ENCODE measurements at regions not wholly inside any gene's neighbourhood (a gene's known extent, or its start where the extent isn't known, plus 50 kb on each side); places are given as distances from the start of the nearest gene placed in this dataset.

DNA sequence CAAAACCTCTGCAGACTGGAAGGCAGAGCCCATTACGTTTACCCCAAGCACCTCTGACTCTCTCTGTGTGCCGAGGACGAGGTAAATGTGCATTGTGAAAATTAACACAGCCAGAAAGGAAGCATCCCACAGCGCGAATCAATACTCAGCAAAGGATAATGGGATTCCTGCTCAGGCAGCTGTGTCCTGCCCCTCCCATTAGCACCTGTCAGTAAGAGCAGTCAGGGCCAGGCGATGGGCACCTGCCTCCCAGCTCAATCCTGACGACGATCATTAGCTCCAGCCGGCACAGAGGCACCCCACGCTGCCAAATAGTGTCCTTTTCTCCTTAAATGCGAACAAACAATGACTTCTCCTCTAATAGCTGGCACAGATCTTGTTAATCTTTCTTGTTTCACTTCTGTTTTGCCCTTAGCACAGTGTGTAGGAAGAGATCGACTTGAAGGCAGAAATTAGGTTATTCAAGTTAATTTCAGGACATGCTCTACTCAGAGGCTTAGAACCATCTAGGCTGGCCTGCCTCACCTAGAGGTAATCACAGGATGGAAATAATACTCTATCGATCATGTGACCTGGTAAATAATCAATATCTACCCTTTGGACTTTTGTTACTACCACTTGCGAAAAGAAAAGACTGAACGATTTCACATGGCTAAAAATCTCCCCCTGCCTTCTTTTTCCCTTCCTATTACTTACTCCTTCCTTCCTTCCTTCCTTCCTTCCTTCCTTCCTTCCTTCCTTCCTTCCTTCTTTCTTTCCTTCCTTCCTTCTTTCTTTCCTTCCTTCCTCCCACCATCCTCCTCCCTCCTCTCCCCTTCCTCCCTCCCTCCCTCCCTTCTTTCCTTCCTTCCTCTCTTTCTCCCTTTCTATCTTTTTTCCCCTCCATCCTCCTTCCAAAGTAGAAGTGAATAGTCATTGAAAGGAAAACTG lies 487.9 kb upstream of the ID2 start:
- H3K4me3 ChIP-seq = no peak overlapping the region
- H3K36me3 ChIP-seq (replicated peaks) = no peaks in the 10 kb centered on the region
- H3K27me3 ChIP-seq (ENCODE audit: low read depth) = no peaks in the 10 kb centered on the region
- in situ Hi-C loops (cut with MboI; ENCODE audit: low sequenced_read_pairs) = no loop called here
- H3K4me1 ChIP-seq = no peaks in the 10 kb centered on the region
- DNase-seq (ENCODE audit: low spot score in 2 of 2) = no peak
- no peaks in the 10 kb centered on the region for H3K9me3 ChIP-seq

DNA sequence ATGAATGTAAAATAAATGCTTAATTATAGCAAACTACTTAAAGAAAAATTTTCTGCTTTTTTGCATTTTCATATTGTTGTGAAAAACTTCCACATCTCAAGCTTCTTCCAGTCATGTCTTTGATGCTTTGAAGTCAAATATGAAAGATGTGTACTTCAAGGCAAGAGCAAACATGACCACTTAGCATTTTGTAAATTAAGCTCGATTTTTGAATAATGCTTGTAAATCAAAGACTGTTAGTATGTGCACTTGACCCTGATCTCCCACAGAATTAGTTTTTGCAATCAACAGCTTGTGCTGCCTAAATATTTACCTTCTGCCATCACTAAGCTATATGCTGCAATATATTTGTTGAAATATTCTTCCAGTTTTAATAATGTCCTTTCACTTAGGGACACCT lies 486.1 kb upstream of the ID2 start:
- Histone ChIP-seq H3K4me1 (no peaks in the 10 kb centered on the region), H3K4me3 (no peak overlapping the region), H3K9me3 (no peaks in the 10 kb centered on the region), H3K36me3 (replicated peaks) (no peaks in the 10 kb centered on the region), H3K27me3 (ENCODE audit: low read depth) (no peaks in the 10 kb centered on the region)
- DNase-seq (ENCODE audit: low spot score in 2 of 2) = no peak
- in situ Hi-C loops (cut with MboI; ENCODE audit: low sequenced_read_pairs) = no loop called here

- in situ Hi-C loops (cut with MboI; ENCODE audit: low sequenced_read_pairs) = no loop called here
- Histone ChIP-seq H3K9me3 (no peaks in the 10 kb centered on the region), H3K36me3 (replicated peaks) (no peaks in the 10 kb centered on the region), H3K4me1 (no peaks in the 10 kb centered on the region), H3K27me3 (ENCODE audit: low read depth) (no peaks in the 10 kb centered on the region), H3K4me3 (no peak overlapping the region)
- DNase-seq (ENCODE audit: low spot score in 2 of 2) = no peak
Measured at GRCh38 chr2:8196316-8196715, 485.5 kb upstream of the ID2 start.

- no peaks in the 10 kb centered on the region for H3K27me3 ChIP-seq (ENCODE audit: low read depth)
- H3K36me3 ChIP-seq (replicated peaks) = no peaks in the 10 kb centered on the region
- no peaks in the 10 kb centered on the region for H3K4me1 ChIP-seq
- DNase-seq (ENCODE audit: low spot score in 2 of 2) = no peak
- H3K4me3 ChIP-seq = no peak overlapping the region
- in situ Hi-C loops (cut with MboI; ENCODE audit: low sequenced_read_pairs) = no loop called here
- no peaks in the 10 kb centered on the region for H3K9me3 ChIP-seq
Measured at GRCh38 chr2:8197101-8197500, 484.8 kb upstream of the ID2 start.

DNA sequence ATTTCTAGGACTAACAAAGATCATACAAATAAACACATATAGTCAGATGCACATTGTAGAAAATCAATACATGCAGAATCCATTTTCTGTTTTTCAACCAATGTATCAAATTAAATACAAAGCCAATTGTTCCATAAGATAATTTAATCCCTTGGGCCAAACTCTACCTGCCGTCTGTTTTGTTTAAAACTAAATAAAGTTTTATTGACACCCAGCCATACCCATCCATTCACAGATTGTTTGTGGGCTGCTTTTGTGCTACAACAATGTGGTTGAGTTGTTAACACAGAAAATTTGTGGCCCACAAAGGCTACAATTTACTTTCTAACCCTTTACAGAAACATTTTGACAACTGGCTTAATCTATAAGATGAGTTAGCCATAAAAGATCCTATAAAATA lies 484.0 kb upstream of the ID2 start:
- Histone ChIP-seq H3K4me1 (no peaks in the 10 kb centered on the region), H3K4me3 (no peak overlapping the region), H3K9me3 (no peaks in the 10 kb centered on the region), H3K36me3 (replicated peaks) (no peaks in the 10 kb centered on the region), H3K27me3 (ENCODE audit: low read depth) (no peaks in the 10 kb centered on the region)
- no peak for DNase-seq (ENCODE audit: low spot score in 2 of 2)
- in situ Hi-C loops (cut with MboI; ENCODE audit: low sequenced_read_pairs) = no loop called here

GRCh38 chr2:8198766-8199382 lies 483.0 kb upstream of the ID2 start:
- 0 out of 2 replicates have a peak, but pooled peaks cover 2% of the 10 kb centered on the region for H3K27me3 ChIP-seq (ENCODE audit: low read depth)
- no peaks in the 10 kb centered on the region for H3K9me3 ChIP-seq
- no peaks in the 10 kb centered on the region for H3K36me3 ChIP-seq (replicated peaks)
- H3K4me1 ChIP-seq = no peaks in the 10 kb centered on the region
- in situ Hi-C loops (cut with MboI; ENCODE audit: low sequenced_read_pairs) = no loop called here
- no peak for DNase-seq (ENCODE audit: low spot score in 2 of 2)
- no peak overlapping the region for H3K4me3 ChIP-seq

DNA sequence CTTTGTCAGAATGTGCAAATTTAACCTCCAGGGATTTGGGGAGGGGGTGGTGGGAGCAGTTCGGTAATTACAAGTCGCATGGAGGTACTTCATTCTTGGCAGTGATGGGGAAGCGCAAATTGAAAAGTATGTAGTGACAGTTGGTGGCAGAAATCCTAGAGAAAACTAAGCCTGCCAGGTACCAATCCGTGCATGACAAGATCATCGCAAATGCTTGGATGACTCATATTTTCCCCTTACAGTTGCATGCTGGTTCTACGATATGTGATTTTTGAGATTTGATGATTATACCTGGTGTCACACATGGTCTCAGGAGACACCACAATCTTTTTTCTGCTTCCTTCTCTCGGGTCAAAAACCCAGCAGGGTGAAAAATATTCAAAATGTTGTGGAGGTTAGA lies 479.7 kb upstream of the ID2 start:
- Histone ChIP-seq H3K4me1 (no peaks in the 10 kb centered on the region), H3K4me3 (no peak overlapping the region), H3K36me3 (replicated peaks) (no peaks in the 10 kb centered on the region), H3K9me3 (no peaks in the 10 kb centered on the region), H3K27me3 (ENCODE audit: low read depth) (0 out of 2 replicates have a peak, but pooled peaks cover 2% of the 10 kb centered on the region)
- in situ Hi-C loops (cut with MboI; ENCODE audit: low sequenced_read_pairs) = no loop called here
- DNase-seq (ENCODE audit: low spot score in 2 of 2) = no peak

GRCh38 chr2:8203364-8203763 lies 478.5 kb upstream of the ID2 start:
- H3K4me1 ChIP-seq = no peaks in the 10 kb centered on the region
- H3K36me3 ChIP-seq (replicated peaks) = no peaks in the 10 kb centered on the region
- in situ Hi-C loops (cut with MboI; ENCODE audit: low sequenced_read_pairs) = no loop called here
- DNase-seq (ENCODE audit: low spot score in 2 of 2) = no peak
- 0 out of 2 replicates have a peak, but pooled peaks cover 2% of the 10 kb centered on the region for H3K27me3 ChIP-seq (ENCODE audit: low read depth)
- no peak overlapping the region for H3K4me3 ChIP-seq
- H3K9me3 ChIP-seq = no peaks in the 10 kb centered on the region

GRCh38 chr2:8204711-8205110 lies 477.1 kb upstream of the ID2 start:
- no peak overlapping the region for H3K4me3 ChIP-seq
- no peaks in the 10 kb centered on the region for H3K9me3 ChIP-seq
- in situ Hi-C loops (cut with MboI; ENCODE audit: low sequenced_read_pairs) = no loop called here
- H3K4me1 ChIP-seq = no peaks in the 10 kb centered on the region
- 0 out of 2 replicates have a peak, but pooled peaks cover 2% of the 10 kb centered on the region for H3K27me3 ChIP-seq (ENCODE audit: low read depth)
- H3K36me3 ChIP-seq (replicated peaks) = no peaks in the 10 kb centered on the region
- DNase-seq (ENCODE audit: low spot score in 2 of 2) = no peak

DNA sequence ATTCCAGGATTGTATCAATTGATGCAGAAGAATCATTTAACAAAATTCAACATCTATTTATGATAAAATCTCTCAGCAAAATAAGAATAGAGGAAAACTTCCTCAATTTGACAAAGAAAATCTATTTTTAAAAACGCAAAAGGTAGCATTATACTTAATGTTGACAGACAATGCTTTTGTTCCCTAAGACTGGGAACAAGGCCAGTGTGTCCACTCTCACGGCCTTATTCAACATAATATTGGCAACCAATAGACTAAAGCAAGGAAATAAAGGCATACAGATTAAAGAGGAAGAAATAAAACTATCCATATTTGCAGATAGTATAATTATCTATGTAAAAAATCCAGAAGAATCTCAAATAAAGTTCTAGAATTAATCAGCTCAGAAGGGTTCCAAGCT lies 472.4 kb upstream of the ID2 start:
- in situ Hi-C loops (cut with MboI; ENCODE audit: low sequenced_read_pairs) = no loop called here
- Histone ChIP-seq H3K36me3 (replicated peaks) (no peaks in the 10 kb centered on the region), H3K4me3 (no peak overlapping the region), H3K4me1 (no peaks in the 10 kb centered on the region), H3K9me3 (no peaks in the 10 kb centered on the region), H3K27me3 (ENCODE audit: low read depth) (no peaks in the 10 kb centered on the region)
- no peak for DNase-seq (ENCODE audit: low spot score in 2 of 2)

DNA sequence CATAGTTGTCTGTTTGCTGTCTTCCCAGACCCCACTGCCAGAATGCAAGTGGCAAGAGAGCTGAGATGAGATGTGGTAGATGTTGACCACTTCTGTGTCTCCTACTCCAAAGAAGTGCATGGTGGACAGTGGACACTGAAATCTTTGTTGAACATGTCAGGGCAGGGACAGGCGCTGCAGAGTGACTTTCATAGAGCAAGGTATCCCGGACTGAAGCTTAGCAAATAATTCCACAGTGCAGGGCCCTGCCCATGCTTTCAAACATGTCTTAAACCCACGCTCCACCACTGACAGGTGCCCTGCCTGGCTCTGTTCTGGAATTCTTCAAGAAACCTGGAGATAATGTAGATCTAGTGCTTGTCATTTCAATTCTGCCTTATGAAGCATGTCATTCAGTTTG lies 470.5 kb upstream of the ID2 start:
- DNase-seq (ENCODE audit: low spot score in 2 of 2) = no peak
- in situ Hi-C loops (cut with MboI; ENCODE audit: low sequenced_read_pairs) = no loop called here
- H3K27me3 ChIP-seq (ENCODE audit: low read depth) = no peaks in the 10 kb centered on the region
- no peaks in the 10 kb centered on the region for H3K4me1 ChIP-seq
- H3K36me3 ChIP-seq (replicated peaks) = no peaks in the 10 kb centered on the region
- H3K4me3 ChIP-seq = no peak overlapping the region
- H3K9me3 ChIP-seq = no peaks in the 10 kb centered on the region

GRCh38 chr2:8212239-8212638 lies 469.6 kb upstream of the ID2 start:
- in situ Hi-C loops (cut with MboI; ENCODE audit: low sequenced_read_pairs) = no loop called here
- no peaks in the 10 kb centered on the region for H3K9me3 ChIP-seq
- H3K27me3 ChIP-seq (ENCODE audit: low read depth) = no peaks in the 10 kb centered on the region
- H3K4me3 ChIP-seq = no peak overlapping the region
- H3K36me3 ChIP-seq (replicated peaks) = no peaks in the 10 kb centered on the region
- no peaks in the 10 kb centered on the region for H3K4me1 ChIP-seq
- DNase-seq (ENCODE audit: low spot score in 2 of 2) = no peak

DNA sequence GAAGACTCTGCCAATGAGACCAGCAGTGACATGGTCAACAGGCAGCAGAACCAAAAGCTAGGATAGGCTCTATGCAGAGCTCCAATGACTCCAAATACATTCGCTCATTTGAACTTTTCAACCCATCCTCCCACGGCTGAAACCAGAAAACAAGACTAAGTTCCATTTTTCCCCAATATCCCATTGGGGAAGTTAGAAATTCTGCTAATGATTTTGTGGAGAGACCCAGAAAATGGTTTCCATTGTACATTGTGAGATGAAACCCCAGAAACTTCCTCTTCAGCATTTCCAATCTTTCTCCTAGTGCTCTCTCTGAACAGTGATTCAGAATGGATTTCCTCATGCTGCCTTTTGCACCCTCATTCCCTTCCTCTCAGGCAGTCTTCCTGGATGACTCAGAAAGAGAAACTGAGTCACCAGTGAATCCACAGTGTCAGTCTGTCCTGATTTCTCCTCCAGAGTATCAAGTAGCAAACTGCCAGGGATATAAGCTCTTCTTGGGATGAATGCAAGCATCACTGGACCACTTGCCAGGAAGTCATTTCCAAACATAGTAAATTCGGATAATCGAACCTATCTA lies 467.7 kb upstream of the ID2 start:
- in situ Hi-C loops (cut with MboI; ENCODE audit: low sequenced_read_pairs) = no loop called here
- DNase-seq (ENCODE audit: low spot score in 2 of 2) = no peak
- Histone ChIP-seq H3K9me3 (no peaks in the 10 kb centered on the region), H3K4me1 (no peaks in the 10 kb centered on the region), H3K27me3 (ENCODE audit: low read depth) (no peaks in the 10 kb centered on the region), H3K36me3 (replicated peaks) (no peaks in the 10 kb centered on the region), H3K4me3 (no peak overlapping the region)

DNA sequence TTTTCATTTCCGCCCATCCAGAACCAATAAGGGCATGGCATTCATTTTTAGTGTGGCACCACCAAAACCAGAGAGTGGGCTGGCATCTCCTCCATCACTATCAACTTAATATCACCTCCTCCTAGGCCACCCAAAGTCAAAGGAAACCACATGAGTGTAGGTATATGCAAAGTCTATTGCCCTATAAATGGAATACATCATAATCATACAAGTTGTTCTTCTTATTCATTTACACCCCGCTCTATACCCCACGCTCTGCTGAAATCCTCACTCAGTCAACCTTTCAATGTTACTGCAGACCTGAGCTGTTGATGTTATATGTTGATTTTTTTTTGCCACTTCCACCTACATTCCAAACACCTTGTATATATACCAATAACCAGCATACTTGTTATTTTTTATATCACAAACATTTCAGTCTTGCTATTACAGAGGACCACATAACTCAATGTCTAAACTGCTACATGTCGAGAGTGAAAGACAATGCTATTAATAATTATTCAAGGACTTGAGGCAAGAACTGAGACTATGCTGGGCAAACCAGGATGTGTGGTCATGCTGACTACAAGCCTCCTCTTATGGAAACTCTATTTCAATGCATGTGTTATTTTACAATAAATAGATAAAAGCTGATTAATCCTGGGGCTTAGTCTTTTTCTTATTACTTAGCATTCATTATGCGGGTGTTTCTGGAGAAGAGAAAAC lies 466.5 kb upstream of the ID2 start:
- no peaks in the 10 kb centered on the region for H3K4me1 ChIP-seq
- no peaks in the 10 kb centered on the region for H3K9me3 ChIP-seq
- no peaks in the 10 kb centered on the region for H3K27me3 ChIP-seq (ENCODE audit: low read depth)
- in situ Hi-C loops (cut with MboI; ENCODE audit: low sequenced_read_pairs) = no loop called here
- H3K36me3 ChIP-seq (replicated peaks) = no peaks in the 10 kb centered on the region
- DNase-seq (ENCODE audit: low spot score in 2 of 2) = no peak
- H3K4me3 ChIP-seq = no peak overlapping the region

All from HAP-1 (cell line).